NCI-H2107 treated with DMSO at 0.1 percent for 48 hours (cell line): ENCODE measurements at regions not wholly inside any gene's neighbourhood (a gene's known extent, or its start where the extent isn't known, plus 50 kb on each side); places are given as distances from the start of the nearest gene placed in this dataset.

Experiments
- DNase-seq: peaks from one replicate; lab custom pipeline; 2025; ENCODE audit not compliant: unreplicated experiment; lab: John Stamatoyannopoulos, UW

DNA sequence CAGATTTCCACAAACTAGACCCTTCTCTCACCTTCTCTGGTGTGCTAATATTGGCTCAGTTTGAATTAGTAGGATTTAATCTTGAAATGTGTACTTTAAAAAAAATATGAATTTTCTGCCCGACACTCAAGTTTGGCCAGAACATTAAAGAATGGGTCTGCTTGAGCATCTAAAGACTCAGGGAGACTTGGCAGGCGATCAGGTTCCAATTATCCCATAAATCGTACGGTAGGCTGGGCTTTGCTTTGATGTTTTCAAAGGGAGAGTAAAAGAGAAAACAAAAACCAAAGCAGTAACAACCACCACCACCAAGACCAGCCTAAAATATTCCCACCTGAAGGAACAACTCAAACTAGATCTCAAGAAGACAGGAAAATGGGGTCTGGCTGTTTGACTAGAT is 230.8 kb downstream of the EBLN2 start:
- DNase-seq = no peak

DNA sequence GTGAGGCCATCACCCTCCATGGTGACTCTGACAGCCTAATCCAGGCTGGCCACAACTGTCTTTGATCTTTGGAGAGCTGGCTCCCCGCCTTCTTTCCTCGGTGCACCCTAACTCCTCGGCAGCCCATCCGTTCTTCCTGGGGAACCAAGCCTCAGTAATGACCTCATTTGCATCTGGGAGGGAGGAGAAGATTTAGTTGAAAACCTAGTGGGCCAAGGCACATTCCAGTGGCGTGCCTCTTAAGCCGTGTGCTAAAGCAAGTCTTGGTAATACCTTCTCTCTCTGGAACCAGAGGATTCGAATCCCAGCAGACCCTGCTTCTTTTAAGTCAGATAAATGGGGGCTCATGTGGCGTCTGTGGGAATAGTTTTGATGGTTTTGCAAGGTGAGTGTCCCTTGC is 233.1 kb downstream of the EBLN2 start:
- DNase-seq = no peak

DNA sequence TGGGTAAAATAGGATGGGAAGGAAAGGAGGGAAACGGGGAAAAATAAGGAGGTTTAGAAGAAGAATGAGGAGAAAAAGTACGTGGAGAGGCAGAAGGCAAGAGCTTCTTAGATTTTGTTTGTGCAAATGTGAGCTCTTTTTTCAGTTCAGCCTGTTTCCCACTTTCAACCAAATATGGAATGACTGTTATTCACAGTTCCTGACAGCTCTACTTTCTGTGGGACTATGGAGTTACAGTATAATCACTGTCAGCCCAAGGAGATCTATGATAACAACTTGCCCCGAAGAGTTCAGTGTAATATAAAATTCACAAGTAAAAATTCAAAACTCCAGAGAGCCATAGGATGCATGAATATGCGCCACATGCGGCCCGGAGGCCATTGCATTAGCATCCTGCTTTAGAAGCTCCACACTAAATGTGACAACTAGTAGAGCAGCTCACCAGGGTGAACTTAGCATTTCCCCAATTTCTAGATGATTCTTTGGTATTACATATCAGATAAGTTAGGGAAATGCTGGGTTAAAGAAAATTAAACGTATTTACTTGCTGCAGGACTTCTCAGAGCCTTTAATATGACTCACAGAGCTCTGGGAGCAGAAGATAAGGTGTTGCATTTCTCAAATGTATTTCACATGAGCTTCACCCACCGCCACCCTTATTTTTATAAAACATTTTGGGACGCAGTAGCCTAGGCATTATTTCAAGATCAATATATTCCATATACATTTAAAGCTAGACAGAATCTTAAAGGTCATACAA is 234.6 kb downstream of the EBLN2 start:
- DNase-seq = no peak

DNA sequence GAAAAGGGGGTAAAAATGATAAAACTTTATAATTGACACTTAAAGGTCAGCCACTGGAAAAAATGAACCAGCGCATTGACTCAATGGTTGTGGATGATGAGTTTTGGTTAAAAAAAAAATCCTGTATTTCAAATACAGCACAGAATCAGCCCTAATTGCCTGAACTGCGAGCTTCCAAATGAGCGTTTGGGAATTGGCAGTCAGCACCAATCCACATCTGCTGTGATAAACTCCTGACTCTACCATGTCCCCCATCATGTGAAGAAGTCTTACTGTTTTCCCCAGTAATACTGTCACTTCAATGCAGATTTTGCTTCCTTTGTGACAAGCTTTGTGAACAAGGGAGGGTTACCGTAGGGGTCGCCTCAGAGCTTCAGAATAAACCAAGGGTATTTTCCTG is 235.4 kb downstream of the EBLN2 start:
- no peak for DNase-seq

DNA sequence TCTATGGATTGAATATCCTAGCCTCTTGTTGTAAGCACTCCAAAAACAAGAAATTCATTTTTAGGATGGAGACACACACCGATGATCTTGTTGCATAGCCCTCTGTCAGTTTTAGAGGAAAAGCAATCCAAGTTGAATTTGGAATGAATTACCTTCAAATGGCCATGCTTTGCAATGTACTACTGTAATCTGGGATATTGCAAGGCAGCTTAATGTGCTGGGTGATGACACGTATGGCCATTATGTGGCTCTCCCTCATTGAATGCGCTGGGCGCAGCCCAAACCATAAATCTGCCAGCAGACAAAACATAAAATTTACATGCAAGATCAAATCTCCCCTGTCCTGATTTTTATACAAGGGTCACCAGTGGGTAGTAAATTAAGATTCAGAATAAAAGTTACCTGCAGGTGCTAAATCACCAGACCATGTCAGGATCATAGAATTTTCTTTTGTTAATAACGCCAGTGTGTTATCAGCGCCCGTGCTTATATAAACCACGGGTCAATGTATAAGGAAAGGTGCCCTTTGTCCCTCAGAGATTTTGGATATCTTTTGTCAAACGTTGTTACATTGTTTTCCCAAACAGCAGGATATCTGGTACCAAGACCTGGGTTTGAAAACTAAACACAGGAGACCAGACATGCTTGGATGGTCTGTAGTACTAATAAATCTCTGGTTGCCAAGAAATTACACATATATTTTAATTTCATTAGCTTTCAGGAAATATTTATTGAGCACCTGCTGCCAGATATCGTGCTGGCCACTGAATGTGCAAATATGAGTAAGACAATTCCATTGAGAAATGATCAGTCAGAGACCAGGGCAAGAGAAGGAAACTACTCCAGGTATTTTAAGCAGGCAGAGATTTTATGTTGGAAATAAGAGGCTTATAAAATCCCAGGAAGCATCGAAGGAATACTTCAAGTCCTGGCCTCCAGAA is 237.1 kb downstream of the EBLN2 start:
- DNase-seq = peak; percentile 3

DNA sequence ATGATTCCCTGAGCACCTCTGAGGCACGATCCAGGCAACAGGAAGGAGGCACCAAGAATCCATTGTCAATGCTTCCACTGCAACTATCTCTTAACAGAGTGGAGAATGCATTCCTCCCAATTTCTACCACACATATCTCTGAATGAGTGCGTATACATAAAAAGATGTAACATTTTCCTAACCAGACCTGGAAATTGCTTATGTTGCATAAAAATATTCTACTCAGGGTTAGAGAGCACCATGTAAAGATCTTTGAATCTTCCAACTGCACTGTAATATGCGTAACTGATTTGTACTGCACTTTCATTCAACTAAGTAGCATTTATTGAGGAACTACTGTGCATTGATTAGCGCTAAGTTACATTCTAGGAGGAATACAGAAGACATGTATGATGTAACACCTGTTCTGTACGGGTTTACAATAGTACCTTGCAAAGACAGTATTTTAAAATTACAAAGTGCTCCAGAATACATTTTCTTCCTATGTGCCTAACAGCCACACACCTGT is 237.8 kb downstream of the EBLN2 start:
- DNase-seq = no peak

DNA sequence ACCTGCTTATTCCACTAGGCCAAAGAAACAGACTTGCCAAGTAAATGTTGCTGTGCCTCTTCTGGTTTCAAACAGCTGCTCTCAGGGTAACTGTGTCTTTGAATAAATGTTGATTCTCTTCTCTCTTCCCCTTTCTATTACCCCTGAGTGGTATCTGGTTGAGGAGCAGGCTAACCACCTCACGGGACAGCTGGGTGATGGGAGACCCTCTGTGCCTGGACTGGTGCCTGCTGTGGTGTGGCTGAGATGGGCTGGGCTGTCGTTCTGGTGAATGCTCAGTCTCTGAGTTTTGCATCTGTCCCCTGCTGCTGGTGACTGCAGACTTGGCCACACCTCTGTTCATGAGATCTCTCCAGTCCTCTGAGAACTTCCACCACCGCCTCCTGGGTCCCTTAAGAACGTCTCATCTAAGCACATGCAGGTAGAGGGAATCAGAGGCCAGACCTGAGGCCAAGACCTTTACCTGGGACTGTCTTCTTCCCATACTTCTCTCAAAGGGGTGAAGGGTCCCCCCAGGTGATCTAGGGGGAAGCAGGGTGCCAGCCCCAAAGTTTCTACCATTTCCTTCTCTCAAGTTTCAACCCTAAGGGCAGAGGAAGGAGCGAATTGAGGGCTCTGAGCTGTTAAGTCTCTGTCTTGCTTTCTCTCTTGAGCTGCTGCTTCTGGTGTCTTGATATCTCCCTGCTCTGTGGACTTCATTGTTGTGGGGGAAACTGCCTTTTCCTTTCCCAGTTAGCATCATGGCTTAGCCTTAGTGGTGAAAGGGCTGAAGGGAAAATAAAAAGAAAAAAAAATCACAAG is 252.9 kb downstream of the EBLN2 start:
- DNase-seq = no peak

DNA sequence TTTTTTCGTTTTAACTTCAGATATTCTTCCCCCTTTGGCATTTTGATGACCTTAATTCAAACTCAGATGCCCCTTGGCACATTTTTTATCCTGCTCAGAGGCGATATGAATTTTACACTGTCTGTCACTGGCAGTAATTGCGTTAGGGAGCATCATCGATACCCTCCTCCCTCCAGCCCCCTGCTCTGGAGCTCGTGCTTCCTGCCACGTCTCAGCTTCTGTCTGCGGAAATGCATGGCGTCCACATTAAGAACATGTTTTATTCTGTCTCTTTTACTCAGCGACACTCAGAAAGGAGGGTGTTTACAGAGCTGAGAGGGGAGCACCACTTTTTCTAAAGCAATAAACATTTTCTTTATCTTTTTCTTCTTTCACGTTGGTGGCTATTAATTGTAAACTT is 254.2 kb downstream of the EBLN2 start:
- DNase-seq = no peak

DNA sequence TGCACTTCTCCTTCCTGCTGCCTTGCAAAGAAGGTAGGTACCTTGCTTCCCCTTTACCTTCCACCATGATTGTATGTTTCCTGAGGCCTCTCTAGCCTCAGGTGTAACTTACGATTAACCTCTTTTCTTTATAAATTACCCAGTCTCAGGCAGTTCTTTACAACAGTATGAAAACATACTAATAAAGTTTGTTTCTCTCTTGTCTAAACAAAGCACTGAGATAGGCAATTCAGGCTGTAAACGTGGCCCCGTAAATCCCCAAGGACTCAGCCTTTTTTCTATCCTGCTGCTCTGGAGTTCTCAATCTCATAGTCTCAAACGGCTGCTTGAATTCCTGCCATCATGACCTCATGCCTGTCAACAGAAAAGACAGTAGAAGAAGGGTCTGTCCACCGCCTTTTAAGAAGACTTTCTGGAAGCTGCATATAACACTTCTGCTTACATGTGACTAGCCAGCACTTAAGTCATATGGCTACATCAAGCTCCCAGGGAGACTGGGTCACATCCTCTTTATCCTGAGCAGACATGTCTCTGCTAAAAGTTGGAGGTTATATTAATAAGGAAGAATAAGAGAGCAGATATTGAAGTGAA is 257.8 kb downstream of the EBLN2 start:
- no peak for DNase-seq

DNA sequence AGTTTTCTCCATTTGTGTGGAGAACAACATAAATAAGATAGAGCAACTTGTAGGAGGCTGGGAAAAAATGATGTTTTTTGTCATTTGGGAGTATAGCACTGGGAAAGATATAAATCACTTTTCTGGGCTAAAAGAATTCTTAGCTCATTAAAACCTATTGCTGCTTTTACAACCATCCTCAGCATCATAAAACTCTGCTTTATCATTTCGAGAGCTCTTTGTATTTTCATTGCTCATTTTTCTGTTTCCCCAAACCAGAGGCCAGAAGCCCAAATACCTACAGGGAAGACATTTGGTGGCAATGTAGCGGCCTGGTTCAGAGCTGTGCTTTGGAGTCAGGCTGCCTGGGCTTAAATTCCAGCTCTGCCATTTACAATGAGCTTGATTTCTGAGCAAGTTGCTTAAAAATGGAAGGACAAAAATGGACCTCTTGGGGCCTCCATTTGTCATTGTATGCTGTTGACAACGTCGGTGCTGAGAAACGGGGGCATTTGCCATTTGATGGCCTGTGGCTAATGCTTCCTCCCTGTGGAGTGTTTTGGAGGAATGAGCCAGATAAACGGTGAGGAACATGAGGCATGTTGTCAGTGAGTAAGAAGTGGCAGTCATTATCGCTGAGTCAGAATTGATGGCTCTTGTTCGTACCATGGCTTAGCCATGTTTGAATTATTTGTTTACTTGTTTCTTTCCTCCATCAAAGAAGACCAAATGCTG is 260.0 kb downstream of the EBLN2 start:
- DNase-seq = no peak

DNA sequence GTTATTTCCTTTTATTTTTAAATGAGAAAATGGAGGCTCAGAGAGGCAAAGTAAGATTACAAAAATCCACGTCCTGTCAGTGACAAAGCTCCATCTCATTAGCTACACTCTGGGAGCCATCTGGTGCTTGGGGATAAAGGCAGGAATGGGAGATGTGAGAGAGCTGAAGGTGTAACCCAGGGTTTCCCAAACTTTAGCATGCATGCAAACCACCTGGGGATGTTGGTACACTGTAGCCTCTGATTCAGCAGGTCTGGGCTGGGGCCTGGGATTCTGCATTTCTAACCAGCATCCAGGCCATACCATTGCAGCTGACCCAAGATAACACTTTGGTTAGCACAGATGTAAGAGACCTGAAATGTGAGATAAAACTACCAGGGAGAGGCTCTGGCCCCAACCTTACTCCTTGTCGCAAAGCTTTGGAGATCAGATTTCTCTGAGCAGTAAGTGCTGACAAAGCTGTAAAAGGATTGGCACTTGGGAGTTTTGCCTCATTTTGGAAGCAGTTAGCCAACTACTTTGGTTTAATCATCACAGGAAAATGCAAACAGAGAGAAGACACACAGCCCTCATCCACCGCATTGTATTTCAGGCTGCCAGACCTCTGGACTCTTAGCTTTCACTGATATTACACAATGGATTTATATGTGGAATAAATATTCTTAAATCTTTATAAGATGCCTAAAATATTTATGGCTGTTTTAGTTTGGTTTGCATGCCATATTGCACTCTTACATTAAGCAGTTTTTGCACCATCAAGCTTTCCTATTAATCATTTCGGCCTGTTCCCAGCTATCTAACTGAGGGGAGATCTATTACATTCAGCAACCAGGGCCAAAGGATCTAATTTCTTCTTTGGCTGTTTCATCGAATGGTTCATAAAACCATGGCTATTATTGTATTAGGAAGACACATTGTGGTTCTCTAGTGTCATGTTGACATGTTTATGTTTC is 263.0 kb downstream of the EBLN2 start:
- DNase-seq = peak; percentile 37

DNA sequence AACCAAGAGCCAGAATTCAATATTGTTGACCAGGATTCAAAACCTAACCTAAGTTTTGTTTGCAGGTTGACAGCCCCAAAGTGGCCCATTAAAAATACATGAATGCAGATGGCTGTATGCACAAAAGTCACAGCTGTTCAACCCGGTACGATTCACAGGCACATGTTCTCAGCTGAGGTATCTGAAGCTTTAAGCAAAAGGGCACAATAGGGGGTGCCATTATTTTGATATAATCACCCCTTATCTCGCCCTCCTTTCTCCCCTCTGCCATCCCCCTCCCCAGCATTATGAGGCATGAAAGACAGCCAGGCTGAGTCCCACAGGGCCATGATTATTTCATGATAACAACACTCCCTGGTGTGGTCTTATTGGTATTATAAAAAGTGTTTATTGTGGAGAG is 264.9 kb downstream of the EBLN2 start:
- DNase-seq = no peak

DNA sequence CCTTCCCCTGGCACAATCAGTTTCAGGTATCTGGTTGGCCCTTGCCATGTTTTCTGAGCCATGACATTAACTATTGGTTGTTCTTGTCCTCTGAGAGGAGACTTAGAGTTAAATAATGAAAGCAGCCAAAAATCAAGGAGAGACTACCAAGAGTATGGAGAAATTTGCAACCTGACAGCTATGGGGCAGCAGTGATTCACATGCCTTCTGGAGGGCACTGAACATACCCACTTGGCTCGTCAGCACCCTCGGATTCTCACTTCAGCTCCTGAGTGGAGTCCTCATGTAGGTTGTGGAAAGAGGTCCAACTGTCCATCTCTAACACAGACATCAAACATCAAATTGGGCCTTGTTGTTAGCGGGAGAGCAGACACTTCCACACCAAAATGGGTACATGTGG is 265.6 kb downstream of the EBLN2 start:
- no peak for DNase-seq
